GM19240 (cell line): ENCODE measurements at regions not wholly inside any gene's neighbourhood (a gene's known extent, or its start where the extent isn't known, plus 50 kb on each side); places are given as distances from the start of the nearest gene placed in this dataset.

Experiments
- DNase-seq: peaks from one replicate; pipeline ENCODE4 v3.0.0; 2011; ENCODE audit warnings: low spot score; ENCODE audit not compliant: insufficient read length

DNA sequence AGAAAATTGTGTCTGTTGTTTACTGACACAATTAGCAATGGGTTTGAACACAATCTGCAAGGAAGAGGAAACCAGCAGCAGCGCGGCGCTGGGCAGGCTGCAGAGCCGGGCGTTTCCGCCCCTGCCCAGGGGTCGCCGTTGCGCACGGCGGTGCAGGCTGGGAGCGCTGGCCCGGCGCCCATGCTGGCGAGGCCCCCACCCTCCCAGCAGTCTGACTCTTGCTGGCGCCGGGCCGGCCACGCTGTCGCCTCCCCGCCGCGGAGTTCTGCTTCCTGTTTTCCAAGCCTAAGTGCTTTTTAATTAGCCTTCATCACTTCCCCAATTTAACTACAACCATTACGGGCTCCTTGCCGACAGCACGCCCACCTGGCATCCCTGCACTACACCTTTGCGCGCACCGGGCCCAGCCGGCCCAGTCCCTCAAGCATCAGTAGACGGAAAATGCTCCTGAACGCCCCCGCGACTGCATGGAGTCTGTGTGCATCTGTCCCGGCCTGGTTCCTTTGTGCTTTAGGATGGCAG lies 212.1 kb downstream of the GXYLT1 start:
- no peak for DNase-seq

- DNase-seq, result no peak
Observed at GRCh38 chr12:41930866-41931437, 213.7 kb downstream of the GXYLT1 start.

GRCh38 chr12:41924111-41924510 lies 220.6 kb downstream of the GXYLT1 start:
- DNase-seq, result no peak

DNA sequence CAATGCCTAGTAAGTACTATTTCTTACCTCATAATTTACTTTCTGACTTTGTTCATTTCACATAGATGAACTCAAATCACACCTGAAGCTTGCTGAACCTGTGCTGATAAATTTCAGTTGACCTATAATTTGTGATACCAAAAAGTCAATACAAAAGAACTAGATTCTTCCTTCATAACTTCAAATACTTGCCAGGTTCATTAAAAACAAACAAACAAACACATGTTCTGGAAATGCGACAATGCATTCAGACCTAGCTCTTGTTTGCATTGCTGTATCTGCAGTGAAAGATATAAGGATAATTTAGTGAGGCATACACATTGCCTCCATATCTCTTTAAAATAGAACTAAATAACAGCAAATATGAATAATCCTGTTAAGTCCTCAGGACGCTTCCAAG lies 221.3 kb downstream of the GXYLT1 start:
- no peak for DNase-seq

- no peak for DNase-seq
Observed at GRCh38 chr12:41920355-41920754, 224.3 kb downstream of the GXYLT1 start.

- no peak for DNase-seq
Observed at GRCh38 chr12:41919526-41920261, 225.0 kb downstream of the GXYLT1 start.

- no peak for DNase-seq
Observed at GRCh38 chr12:41919048-41919447, 225.6 kb downstream of the GXYLT1 start.

GRCh38 chr12:41917938-41918341 lies 226.7 kb downstream of the GXYLT1 start:
- no peak for DNase-seq

- no peak for DNase-seq
Observed at GRCh38 chr12:41917181-41917580, 227.5 kb downstream of the GXYLT1 start.

DNA sequence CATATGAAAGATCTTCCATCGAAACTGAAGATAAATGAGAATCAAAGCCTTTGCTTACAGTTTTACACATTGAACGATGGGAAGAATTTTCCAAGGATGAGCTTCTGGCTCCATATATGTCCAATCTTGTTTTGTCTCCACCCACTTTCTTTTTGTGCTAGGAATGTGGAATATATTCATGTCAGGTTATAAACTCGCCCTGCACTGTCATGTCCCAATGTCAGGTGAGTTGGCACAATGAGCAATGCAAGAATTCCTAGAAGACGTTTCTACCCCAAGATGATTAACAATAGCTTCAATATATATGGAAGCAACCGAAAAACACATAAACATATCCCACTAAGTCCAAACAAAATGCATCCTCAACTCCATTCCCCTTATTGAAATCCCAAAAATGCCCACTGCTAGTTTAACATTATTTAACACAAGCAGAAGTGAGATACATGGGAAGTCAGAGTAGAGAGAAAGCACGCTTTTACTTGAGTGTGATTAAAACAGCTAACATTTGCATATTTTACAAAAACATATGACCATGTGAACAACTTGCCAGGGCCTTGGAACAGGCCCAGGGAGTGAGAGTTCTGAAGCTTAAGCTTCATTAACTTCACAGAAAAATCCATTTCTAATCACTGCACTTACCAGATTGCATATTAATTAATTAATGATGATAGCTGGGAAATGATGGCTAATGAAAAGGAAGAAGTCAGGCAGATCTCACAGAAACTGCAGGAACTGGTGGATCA lies 233.9 kb downstream of the GXYLT1 start:
- DNase-seq, result no peak

GRCh38 chr12:41908206-41908605 lies 236.5 kb downstream of the GXYLT1 start:
- DNase-seq, result no peak

DNA sequence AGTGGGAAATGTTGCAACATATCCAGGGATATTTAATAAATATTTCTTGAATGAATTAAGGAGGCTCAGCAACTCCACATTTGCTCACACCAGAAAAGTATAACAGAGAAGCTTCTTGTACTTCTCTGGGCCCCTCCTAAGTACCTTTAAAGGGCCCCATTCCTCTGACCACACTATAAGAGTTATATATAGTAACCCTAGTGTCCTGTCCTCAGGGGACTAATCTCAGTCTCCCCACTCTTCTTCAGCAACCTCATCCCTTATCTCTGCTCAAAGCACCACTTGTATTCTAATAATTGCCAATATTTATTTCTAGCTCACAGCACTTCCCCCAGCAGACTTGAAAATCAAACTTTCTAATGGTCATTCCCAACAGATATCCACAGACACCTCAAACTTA lies 237.1 kb downstream of the GXYLT1 start:
- no peak for DNase-seq

DNA sequence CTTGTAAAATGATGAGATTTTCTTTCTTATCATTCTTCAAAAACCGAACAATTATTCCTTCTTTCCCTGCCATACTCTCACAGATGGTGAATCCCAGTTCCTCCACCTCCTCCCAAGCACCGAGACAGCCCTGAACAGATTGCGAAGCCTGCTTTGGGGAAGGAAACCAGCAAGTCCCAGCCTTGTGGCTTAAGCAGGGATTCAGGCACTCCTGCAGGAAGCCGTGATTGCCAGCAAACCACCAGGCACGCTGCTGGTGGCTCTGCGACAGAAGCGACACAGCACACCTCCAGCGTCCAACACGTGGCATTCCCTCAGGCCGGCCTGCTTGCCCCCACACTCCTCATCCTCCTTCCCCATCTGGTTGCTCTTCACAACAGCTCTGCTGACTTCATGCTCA lies 237.7 kb downstream of the GXYLT1 start:
- no peak for DNase-seq

DNA sequence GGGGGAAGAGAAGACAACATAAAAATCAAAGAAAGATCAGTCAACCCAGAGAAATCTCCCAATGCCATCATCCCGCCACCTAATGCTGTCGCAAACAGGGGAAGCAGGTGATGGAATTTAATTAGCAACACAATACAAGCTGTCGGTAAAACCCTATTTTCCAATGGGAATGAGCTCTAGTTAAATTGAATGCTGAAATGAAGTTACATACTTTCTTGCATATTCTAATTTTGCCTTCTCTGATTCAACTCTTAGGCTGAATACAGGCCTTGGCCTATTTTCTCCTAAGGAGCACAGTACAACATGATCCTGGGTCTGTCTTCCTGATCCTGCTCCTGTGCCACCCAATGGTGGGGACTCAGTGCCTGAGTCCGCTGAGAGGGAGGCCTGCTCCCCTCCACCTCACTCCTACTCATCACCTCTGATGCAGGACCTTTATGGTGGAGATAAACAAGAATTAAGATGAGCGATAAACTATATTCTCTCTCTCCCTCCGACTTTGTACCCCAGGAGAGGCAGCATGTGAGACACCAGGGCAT lies 238.8 kb downstream of the GXYLT1 start:
- DNase-seq, result no peak

- DNase-seq, result no peak
Observed at GRCh38 chr12:41905073-41905758, 239.5 kb downstream of the GXYLT1 start.

GRCh38 chr12:41904041-41904440 lies 240.6 kb downstream of the GXYLT1 start:
- DNase-seq, result no peak

- no peak for DNase-seq
Observed at GRCh38 chr12:41903014-41903708, 241.5 kb downstream of the GXYLT1 start.

DNA sequence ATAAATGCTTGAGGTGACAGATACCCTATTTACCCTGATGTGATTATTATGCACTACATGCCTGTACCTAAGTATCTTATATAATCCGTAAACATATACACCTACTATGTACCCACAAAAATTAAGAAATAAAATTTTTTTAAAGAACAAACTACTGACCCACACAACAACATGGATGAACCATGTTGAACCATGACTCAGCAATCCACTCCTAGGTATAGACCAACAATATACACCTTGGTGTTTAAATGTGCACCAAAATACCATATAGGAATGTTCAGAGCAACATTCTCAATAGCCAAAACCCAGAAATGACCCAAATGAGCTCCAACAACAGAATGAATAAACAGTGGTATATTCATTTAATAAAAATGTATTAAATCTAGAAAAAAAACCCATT lies 245.1 kb downstream of the GXYLT1 start:
- DNase-seq, result no peak

DNA sequence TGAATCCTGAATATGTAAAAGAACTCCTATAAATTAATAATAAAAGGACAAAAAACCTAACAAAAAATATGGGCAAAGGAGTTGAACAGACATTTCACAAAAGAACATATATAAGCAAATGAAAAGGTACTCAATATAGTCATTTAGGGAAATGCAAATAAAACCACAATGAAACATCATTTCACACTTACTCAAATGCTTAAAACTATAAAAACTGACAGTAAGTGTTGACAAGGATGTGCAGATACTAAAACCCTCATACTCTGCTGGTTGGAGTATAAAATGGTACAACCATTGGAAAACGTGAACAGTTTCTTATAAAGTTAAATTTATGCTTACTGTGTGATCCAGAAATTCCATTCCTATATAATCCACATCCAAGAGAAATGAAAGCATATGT lies 247.1 kb downstream of the GXYLT1 start:
- no peak for DNase-seq

DNA sequence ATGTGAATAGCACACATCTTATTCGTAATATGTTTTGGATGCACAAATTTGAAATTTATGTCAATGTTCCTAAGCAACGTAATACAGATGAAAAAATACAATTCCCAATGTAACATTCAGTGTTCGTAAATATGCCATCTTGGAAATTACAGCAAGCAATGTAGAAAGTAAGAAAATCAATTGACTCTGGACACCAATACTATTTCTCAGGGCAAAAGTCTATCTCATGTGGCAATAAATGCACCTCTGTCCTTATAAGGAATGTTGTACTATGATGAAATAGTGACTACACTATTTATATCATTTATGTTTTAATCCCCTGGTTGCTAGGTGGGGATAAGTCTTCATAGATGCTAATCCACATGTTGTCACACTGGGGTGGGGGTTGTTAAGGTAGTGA lies 251.2 kb downstream of the GXYLT1 start:
- DNase-seq, result no peak

- no peak for DNase-seq
Observed at GRCh38 chr12:41892302-41892701, 252.4 kb downstream of the GXYLT1 start.
